HEK293 (cell line): ENCODE measurements at regions not wholly inside any gene's neighbourhood (a gene's known extent, or its start where the extent isn't known, plus 50 kb on each side); places are given as distances from the start of the nearest gene placed in this dataset.
A peak's percentile ranks its signal among the peaks of the same experiment; 100 is the strongest.
"Not testable (repeated sequence)": the region's sequence is repeated elsewhere in the genome, so short reads cannot be mapped to it uniquely, and the experiment has no call there.

Experiments
- CTCF ChIA-PET: fragments of 350-600 bp; formaldehyde crosslinking; extraction: SDS; loops from one replicate; lab custom pipeline; 2021; ENCODE audit warnings: antibody characterized with exemption; lab: Yijun Ruan, JAX
- POLR2A ChIA-PET: fragments of 300-600 bp; formaldehyde crosslinking; extraction: SDS; loops from one replicate; lab custom pipeline; 2020; ENCODE audit warnings: antibody characterized with exemption, inconsistent platforms; lab: Yijun Ruan, JAX
- H3K27ac ChIP-seq: fragments of 200-500 bp; sonication (Bioruptor generic); 2 replicates; pipeline ENCODE4 v1.5.1; 2014; ENCODE audit warnings: low read depth, low read length, control low read depth, inconsistent platforms; ENCODE audit errors: extremely low read depth
- H3K36me3 ChIP-seq, 2 experiments: fragments of 200-500 bp in 1 of 2; sonication (Bioruptor generic) in 1 of 2; 1 replicate in 1 of 2; 2 replicates in 1 of 2; pipeline ENCODE4 v1.5.1; 2014 to 2017; ENCODE audit warnings: inconsistent platforms in 2 of 2, low read length in 2 of 2; ENCODE audit not compliant: control insufficient read depth in 2 of 2, insufficient read depth in 1 of 2
- H3K4me1 ChIP-seq: fragments of 200-500 bp; sonication (Bioruptor generic); 2 replicates; pipeline ENCODE4 v1.5.1; 2014; ENCODE audit warnings: mild to moderate bottlenecking, low read length, inconsistent platforms; ENCODE audit not compliant: control insufficient read depth, insufficient read depth
- H3K4me3 ChIP-seq: 2 replicates; pipeline ENCODE4 v1.5.1; 2011; ENCODE audit warnings: low read depth, mild to moderate bottlenecking, control low read depth, low read length, moderate library complexity
- H3K9me3 ChIP-seq: fragments of 200-500 bp; sonication (Bioruptor generic); 2 replicates; pipeline ENCODE4 v1.5.1; 2014; ENCODE audit warnings: low read depth, low read length, inconsistent platforms; ENCODE audit not compliant: control insufficient read depth, insufficient read depth
- BCL11B ChIP-seq: fragments of 450-650 bp; formaldehyde crosslinking; IDR thresholded peaks from 2 replicates; pipeline ENCODE4 v1.5.1; 2016; ENCODE audit warnings: low read depth, missing biosample characterization, missing genetic modification characterization
- MYNN ChIP-seq: fragments of 450-650 bp; formaldehyde crosslinking; IDR thresholded peaks from 2 replicates; pipeline ENCODE4 v1.5.1; 2016; ENCODE audit warnings: missing biosample characterization, missing genetic modification characterization, borderline replicate concordance
- PRDM1 ChIP-seq: fragments of 450-650 bp; formaldehyde crosslinking; IDR thresholded peaks from 2 replicates; pipeline ENCODE4; 2016; ENCODE audit warnings: missing biosample characterization, missing genetic modification characterization
- RBAK ChIP-seq: fragments of 450-650 bp; formaldehyde crosslinking; IDR thresholded peaks from 2 replicates; pipeline ENCODE4 v1.5.1; 2016; ENCODE audit warnings: missing biosample characterization, missing genetic modification characterization
- SALL2 ChIP-seq: fragments of 450-650 bp; formaldehyde crosslinking; IDR thresholded peaks from 2 replicates; pipeline ENCODE4 v1.5.0; 2017; ENCODE audit warnings: missing biosample characterization, mild to moderate bottlenecking, missing genetic modification characterization, borderline replicate concordance
- SP7 ChIP-seq: fragments of 450-650 bp; formaldehyde crosslinking; IDR thresholded peaks from 2 replicates; pipeline ENCODE4 v1.5.1; 2016; ENCODE audit warnings: missing biosample characterization, missing genetic modification characterization
- WT1 ChIP-seq: fragments of 450-650 bp; formaldehyde crosslinking; IDR thresholded peaks from 2 replicates; pipeline ENCODE4 v1.5.1; 2016; ENCODE audit warnings: missing biosample characterization, missing genetic modification characterization
- YY2 ChIP-seq: fragments of 450-650 bp; formaldehyde crosslinking; IDR thresholded peaks from 2 replicates; pipeline ENCODE4 v1.5.1; 2016; ENCODE audit warnings: missing biosample characterization, missing genetic modification characterization
- ZBTB26 ChIP-seq: fragments of 450-650 bp; formaldehyde crosslinking; optimal IDR thresholded peaks from 2 replicates; pipeline ENCODE3; 2016; ENCODE audit warnings: missing biosample characterization, mild to moderate bottlenecking, missing genetic modification characterization
- ZFP41 ChIP-seq: fragments of 450-650 bp; formaldehyde crosslinking; IDR thresholded peaks from 2 replicates; pipeline ENCODE4 v1.5.1; 2016; ENCODE audit warnings: missing biosample characterization, missing genetic modification characterization, borderline replicate concordance
- ZNF138 ChIP-seq: fragments of 450-650 bp; formaldehyde crosslinking; IDR thresholded peaks from 2 replicates; pipeline ENCODE4 v1.5.1; 2016; ENCODE audit warnings: missing biosample characterization, missing genetic modification characterization, borderline replicate concordance
- ZNF157 ChIP-seq: fragments of 450-650 bp; formaldehyde crosslinking; IDR thresholded peaks from 2 replicates; pipeline ENCODE4 v1.5.1; 2016; ENCODE audit warnings: missing biosample characterization, missing genetic modification characterization
- ZNF23 ChIP-seq: fragments of 450-650 bp; formaldehyde crosslinking; IDR thresholded peaks from 2 replicates; pipeline ENCODE4 v1.5.1; 2016; ENCODE audit warnings: missing biosample characterization, missing genetic modification characterization, borderline replicate concordance
- ZNF366 ChIP-seq: fragments of 450-650 bp; formaldehyde crosslinking; conservative IDR thresholded peaks from 2 replicates; pipeline ENCODE4 v1.5.1; 2016; ENCODE audit warnings: missing biosample characterization, missing genetic modification characterization
- ZNF433 ChIP-seq: fragments of 450-650 bp; formaldehyde crosslinking; IDR thresholded peaks from 2 replicates; pipeline ENCODE4 v1.5.1; 2016; ENCODE audit warnings: missing biosample characterization, missing genetic modification characterization, low read depth
- ZNF544 ChIP-seq: fragments of 450-650 bp; formaldehyde crosslinking; IDR thresholded peaks from 2 replicates; pipeline ENCODE4 v1.5.0; 2017; ENCODE audit warnings: missing biosample characterization, missing genetic modification characterization
- ZNF555 ChIP-seq: fragments of 450-650 bp; formaldehyde crosslinking; conservative IDR thresholded peaks from 2 replicates; pipeline ENCODE4 v1.5.1; 2017; ENCODE audit warnings: missing biosample characterization, mild to moderate bottlenecking, missing genetic modification characterization, inconsistent platforms
- ZNF747 ChIP-seq: fragments of 450-650 bp; formaldehyde crosslinking; IDR thresholded peaks from 2 replicates; pipeline ENCODE4 v1.5.1; 2016; ENCODE audit warnings: missing biosample characterization, missing genetic modification characterization
- ZSCAN4 ChIP-seq: fragments of 450-650 bp; formaldehyde crosslinking; IDR thresholded peaks from 2 replicates; pipeline ENCODE4 v1.5.1; 2017; ENCODE audit warnings: missing biosample characterization, missing genetic modification characterization
- TF ChIP-seq, protein P1 (sequence below): fragments of 450-650 bp; formaldehyde crosslinking; IDR thresholded peaks from 2 replicates; pipeline ENCODE4 v1.5.1; 2016; ENCODE audit warnings: missing biosample characterization, missing genetic modification characterization
- TF ChIP-seq, protein P2 (sequence below): fragments of 450-650 bp; formaldehyde crosslinking; IDR thresholded peaks from 2 replicates; pipeline ENCODE4 v1.5.1; 2016; ENCODE audit warnings: missing biosample characterization, missing genetic modification characterization

GRCh38 chr17:14541714-14542113, 240.8 kb downstream of the HS3ST3B1 start:
- ChIA-PET CTCF (no interaction called here), POLR2A (no interaction called here)
- Histone ChIP-seq H3K4me1 (no peaks in the 10 kb centered on the region), H3K4me3 (no peak overlapping the region), H3K27ac (no peak overlapping the region), H3K9me3 (no peaks in the 10 kb centered on the region), H3K36me3 (no peaks in the 10 kb centered on the region)
- TF ChIP-seq ZNF138: no peak
- TF ChIP-seq ZNF544 (tag by site-specific recombination): peak; percentile 73
- peak; percentile 89 for TF ChIP-seq PRDM1 (tag by site-specific recombination)
- TF ChIP-seq ZNF366 (tag by site-specific recombination): peak; percentile 77
- no peak for TF ChIP-seq RBAK (tag by site-specific recombination)
- no peak for TF ChIP-seq ZNF23
- TF ChIP-seq ZNF555 (tag by site-specific recombination): no peak

GRCh38 chr17:14539801-14540200, 238.9 kb downstream of the HS3ST3B1 start:
- Histone ChIP-seq H3K9me3 (no peaks in the 10 kb centered on the region), H3K36me3 (no peaks in the 10 kb centered on the region), H3K4me1 (no peaks in the 10 kb centered on the region), H3K27ac (no peak overlapping the region), H3K4me3 (no peak overlapping the region)
- CTCF ChIA-PET: interaction anchor here (0.6 kb wide), 1 partner anchor 342 kb away, joined by 3 read pairs; no protein-coding TSS in a partner anchor
- POLR2A ChIA-PET: no interaction called here
- no peak for TF ChIP-seq ZNF747 (tag by site-specific recombination)
- TF ChIP-seq SALL2 (tag by site-specific recombination): no peak
- TF ChIP-seq, protein P1, sequence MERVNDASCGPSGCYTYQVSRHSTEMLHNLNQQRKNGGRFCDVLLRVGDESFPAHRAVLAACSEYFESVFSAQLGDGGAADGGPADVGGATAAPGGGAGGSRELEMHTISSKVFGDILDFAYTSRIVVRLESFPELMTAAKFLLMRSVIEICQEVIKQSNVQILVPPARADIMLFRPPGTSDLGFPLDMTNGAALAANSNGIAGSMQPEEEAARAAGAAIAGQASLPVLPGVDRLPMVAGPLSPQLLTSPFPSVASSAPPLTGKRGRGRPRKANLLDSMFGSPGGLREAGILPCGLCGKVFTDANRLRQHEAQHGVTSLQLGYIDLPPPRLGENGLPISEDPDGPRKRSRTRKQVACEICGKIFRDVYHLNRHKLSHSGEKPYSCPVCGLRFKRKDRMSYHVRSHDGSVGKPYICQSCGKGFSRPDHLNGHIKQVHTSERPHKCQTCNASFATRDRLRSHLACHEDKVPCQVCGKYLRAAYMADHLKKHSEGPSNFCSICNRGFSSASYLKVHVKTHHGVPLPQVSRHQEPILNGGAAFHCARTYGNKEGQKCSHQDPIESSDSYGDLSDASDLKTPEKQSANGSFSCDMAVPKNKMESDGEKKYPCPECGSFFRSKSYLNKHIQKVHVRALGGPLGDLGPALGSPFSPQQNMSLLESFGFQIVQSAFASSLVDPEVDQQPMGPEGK: no peak
- no peak for TF ChIP-seq ZSCAN4 (tag by site-specific recombination)
- no peak for TF ChIP-seq BCL11B
- no peak for TF ChIP-seq MYNN

- POLR2A ChIA-PET: not testable (repeated sequence)
These were observed 231.4 kb downstream of the HS3ST3B1 start for GRCh38 chr17:14532242-14532641.

DNA sequence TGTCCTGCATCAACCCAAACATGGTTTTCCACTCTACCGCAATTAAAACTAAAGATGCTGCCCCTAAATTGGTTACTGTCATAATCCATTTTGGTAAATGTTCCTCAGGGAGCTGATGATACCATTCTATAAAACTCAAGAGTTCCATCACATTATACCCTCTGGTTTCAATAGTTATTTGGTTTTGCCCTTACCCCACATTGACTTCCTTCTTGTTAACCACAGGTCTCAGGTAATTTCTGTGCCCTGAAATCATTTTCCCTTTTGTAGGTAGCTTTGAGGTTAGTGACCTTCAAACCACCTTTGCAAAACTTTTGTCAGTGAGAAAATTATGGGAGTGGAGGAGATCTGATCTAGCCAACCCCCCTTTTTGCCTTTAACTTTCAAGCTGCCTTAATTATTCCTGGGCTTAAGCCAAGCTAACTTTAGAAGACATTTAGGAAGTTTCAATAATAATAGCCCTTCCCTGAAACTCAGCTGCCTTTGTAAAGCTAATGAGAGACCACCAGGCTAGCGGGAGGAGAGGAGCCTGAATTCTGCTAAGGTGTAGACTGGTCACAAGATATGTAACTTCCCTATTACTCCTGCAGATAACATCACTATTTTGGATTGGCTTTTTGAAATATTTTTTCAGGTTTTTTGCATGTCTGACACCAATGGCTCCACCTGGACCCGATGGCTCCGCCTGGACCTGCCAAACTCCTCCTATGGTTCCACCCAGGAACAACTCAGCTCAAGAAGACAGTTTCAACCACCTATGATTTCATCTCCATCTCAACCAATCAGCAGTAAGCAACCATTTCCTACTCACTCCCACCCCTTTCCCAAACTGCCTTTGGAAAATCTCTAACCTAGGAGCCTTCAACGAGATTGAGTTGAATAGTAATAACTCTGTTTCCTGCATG, 224.9 kb downstream of the HS3ST3B1 start:
- H3K4me1 ChIP-seq: no peaks in the 10 kb centered on the region
- no peak overlapping the region for H3K27ac ChIP-seq
- ChIA-PET POLR2A (interaction anchor here (0.6 kb wide), 1 partner anchor 74 kb away, joined by 5 read pairs; no protein-coding TSS in a partner anchor), CTCF (interaction anchor here (0.7 kb wide), 1 partner anchor 83 kb away, joined by 3 read pairs; no protein-coding TSS in a partner anchor)
- no peaks in the 10 kb centered on the region for H3K9me3 ChIP-seq
- no peaks in the 10 kb centered on the region for H3K36me3 ChIP-seq
- no peak overlapping the region for H3K4me3 ChIP-seq
- TF ChIP-seq, protein P2, sequence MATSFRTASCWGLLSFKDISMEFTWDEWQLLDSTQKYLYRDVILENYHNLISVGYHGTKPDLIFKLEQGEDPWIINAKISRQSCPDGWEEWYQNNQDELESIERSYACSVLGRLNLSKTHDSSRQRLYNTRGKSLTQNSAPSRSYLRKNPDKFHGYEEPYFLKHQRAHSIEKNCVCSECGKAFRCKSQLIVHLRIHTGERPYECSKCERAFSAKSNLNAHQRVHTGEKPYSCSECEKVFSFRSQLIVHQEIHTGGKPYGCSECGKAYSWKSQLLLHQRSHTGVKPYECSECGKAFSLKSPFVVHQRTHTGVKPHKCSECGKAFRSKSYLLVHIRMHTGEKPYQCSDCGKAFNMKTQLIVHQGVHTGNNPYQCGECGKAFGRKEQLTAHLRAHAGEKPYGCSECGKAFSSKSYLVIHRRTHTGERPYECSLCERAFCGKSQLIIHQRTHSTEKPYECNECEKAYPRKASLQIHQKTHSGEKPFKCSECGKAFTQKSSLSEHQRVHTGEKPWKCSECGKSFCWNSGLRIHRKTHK (tag by site-specific recombination): no peak
- TF ChIP-seq ZNF433 (tag by site-specific recombination) (no peak), ZBTB26 (no peak), WT1 (tag by site-specific recombination) (no peak), YY2 (tag by site-specific recombination) (no peak), ZNF157 (tag by site-specific recombination) (no peak), ZFP41 (tag by site-specific recombination) (no peak), SP7 (tag by site-specific recombination) (no peak)

More at GRCh38 chr17:14532242-14532641, 231.4 kb downstream of the HS3ST3B1 start:
- H3K27ac ChIP-seq, H3K36me3 ChIP-seq, H3K4me1 ChIP-seq, H3K4me3 ChIP-seq, CTCF ChIA-PET, H3K9me3 ChIP-seq: not testable (repeated sequence)
